GM12891 (cell line): ENCODE measurements at regions not wholly inside any gene's neighbourhood (a gene's known extent, or its start where the extent isn't known, plus 50 kb on each side); places are given as distances from the start of the nearest gene placed in this dataset.

Source experiments
- POLR2A ChIP-seq: IDR thresholded peaks from 2 replicates; pipeline ENCODE4 v1.6.1; 2011; ENCODE audit warnings: low read depth, low read length, control low read depth
- POLR2AphosphoS5 ChIP-seq: IDR thresholded peaks from 2 replicates; pipeline ENCODE4 v1.6.1; 2011; ENCODE audit warnings: low read depth, low read length, control low read depth
- POU2F2 ChIP-seq: IDR thresholded peaks from 2 replicates; pipeline ENCODE4 v1.6.1; 2011; ENCODE audit warnings: low read depth, mild to moderate bottlenecking, control low read depth, low read length, moderate library complexity
- TAF1 ChIP-seq: IDR thresholded peaks from 2 replicates; pipeline ENCODE4 v1.6.1; 2011; ENCODE audit warnings: low read depth, low read length, control low read depth

DNA sequence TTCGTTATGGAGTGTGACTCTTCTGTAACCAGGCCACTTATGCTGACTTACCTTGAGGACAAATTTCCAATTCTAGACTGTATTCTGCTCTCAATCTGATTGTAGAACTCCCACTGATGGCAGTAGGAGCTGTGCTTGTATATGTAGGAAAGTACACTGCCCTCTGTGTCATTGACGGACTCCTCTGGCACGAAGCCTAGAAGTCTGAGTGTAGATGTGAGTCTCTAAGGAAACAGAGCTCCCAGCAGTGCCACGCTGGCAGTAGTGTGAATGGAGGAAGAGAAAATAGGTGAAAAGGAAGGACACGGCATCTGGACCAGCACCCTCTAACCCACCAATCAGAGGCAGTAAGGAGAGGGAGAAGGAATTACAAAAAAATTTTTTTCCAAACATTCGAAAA lies 130.4 kb upstream of the ADGRL2 start:
- no peak for TF ChIP-seq POLR2A
- no peak for TF ChIP-seq POLR2AphosphoS5
- no peak for TF ChIP-seq POU2F2
- TF ChIP-seq TAF1 = no peak
